ENCODE measurements at regions not wholly inside any gene's neighbourhood (a gene's known extent, or its start where the extent isn't known, plus 50 kb on each side); places are given as distances from the start of the nearest gene placed in this dataset.

DNA sequence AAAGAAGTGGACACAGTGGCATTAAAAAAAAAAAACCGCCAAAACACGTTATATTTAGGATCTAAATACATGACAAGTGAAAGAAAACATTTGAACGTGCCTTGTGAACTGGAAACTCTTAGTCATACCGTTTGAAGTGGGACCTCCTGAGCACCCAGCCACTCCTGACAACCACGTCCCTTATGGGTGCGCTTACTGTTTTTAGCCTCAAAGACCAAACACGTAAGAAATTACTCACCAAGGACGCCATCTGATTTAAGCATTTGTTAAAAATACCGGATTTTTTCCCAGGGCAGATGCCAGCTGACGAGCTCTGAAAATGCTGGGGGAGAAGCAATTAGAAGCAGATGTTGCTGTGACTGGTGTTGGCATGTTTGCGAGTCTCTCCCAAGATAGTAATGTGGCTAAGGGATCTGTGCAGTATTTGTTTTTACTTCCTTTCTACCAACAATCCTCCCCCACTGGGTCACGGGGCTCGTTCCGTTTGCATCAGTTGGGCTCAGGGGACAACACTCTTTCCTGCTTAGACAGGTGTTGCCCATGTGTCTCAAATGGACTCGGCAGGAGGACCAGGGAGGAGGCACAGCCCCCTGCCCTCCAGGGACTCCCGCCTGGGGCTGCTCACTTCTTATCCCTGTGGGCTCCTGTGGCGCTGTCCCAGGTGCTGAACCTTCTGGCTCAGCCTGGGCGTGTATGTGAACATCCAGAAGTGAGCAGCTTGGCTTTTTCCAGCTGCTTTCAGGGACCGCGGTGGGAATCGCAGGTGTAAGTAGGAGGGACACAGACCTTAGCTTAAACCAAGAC, 101.0 kb downstream of the BEGAIN start:
- no peaks in the 10 kb centered on the region for H3K36me3 Mint-ChIP-seq
- no peak overlapping the region for H3K27ac Mint-ChIP-seq
- CTCF ChIA-PET: no interaction called here
- H3K4me3 Mint-ChIP-seq: no peak overlapping the region
- H3K27me3 Mint-ChIP-seq: no peaks in the 10 kb centered on the region
- peaks cover 25% of the 10 kb centered on the region for H3K4me1 Mint-ChIP-seq
- no peaks in the 10 kb centered on the region for H3K9me3 Mint-ChIP-seq
- DNase-seq: peak; percentile 84
